ENCODE measurements at regions not wholly inside any gene's neighbourhood (a gene's known extent, or its start where the extent isn't known, plus 50 kb on each side); places are given as distances from the start of the nearest gene placed in this dataset.

- peak; percentile 4 for TF ChIP-seq CTCF (IDR thresholded peaks at IDR 0.05; ENCODE audit: insufficient read depth, low read length)
- DNase-seq (ENCODE audit: low read depth): no peak
- no peak overlapping the region for H3K4me3 ChIP-seq (ENCODE audit: low read depth, low read length)
Measured at GRCh38 chr12:111174251-111174960, 194.5 kb downstream of the PHETA1 start.

GRCh38 chr12:111173836-111174235 is 195.1 kb downstream of the PHETA1 start:
- no peak overlapping the region for H3K4me3 ChIP-seq (ENCODE audit: low read depth, low read length)
- no peak for TF ChIP-seq CTCF (IDR thresholded peaks at IDR 0.05; ENCODE audit: insufficient read depth, low read length)
- DNase-seq (ENCODE audit: low read depth): no peak

GRCh38 chr12:111173391-111173790 is 195.5 kb downstream of the PHETA1 start:
- no peak overlapping the region for H3K4me3 ChIP-seq (ENCODE audit: low read depth, low read length)
- no peak for DNase-seq (ENCODE audit: low read depth)
- TF ChIP-seq CTCF (IDR thresholded peaks at IDR 0.05; ENCODE audit: insufficient read depth, low read length): no peak

GRCh38 chr12:111172786-111173185 is 196.1 kb downstream of the PHETA1 start:
- no peak for DNase-seq (ENCODE audit: low read depth)
- no peak for TF ChIP-seq CTCF (IDR thresholded peaks at IDR 0.05; ENCODE audit: insufficient read depth, low read length)
- no peak overlapping the region for H3K4me3 ChIP-seq (ENCODE audit: low read depth, low read length)

GRCh38 chr12:111171832-111172231 is 197.1 kb downstream of the PHETA1 start:
- H3K4me3 ChIP-seq (ENCODE audit: low read depth, low read length): no peak overlapping the region
- DNase-seq (ENCODE audit: low read depth): no peak
- no peak for TF ChIP-seq CTCF (IDR thresholded peaks at IDR 0.05; ENCODE audit: insufficient read depth, low read length)

- no peak for DNase-seq (ENCODE audit: low read depth)
- no peak overlapping the region for H3K4me3 ChIP-seq (ENCODE audit: low read depth, low read length)
- no peak for TF ChIP-seq CTCF (IDR thresholded peaks at IDR 0.05; ENCODE audit: insufficient read depth, low read length)
Measured at GRCh38 chr12:111171345-111171744, 197.6 kb downstream of the PHETA1 start.

- DNase-seq (ENCODE audit: low read depth): no peak
- no peak for TF ChIP-seq CTCF (IDR thresholded peaks at IDR 0.05; ENCODE audit: insufficient read depth, low read length)
- H3K4me3 ChIP-seq (ENCODE audit: low read depth, low read length): no peak overlapping the region
Measured at GRCh38 chr12:111170543-111170942, 198.4 kb downstream of the PHETA1 start.

Measured in fibroblast of the aortic adventitia (primary cell).